Central memory CD8-positive, alpha-beta T cell (primary cell): ENCODE measurements at regions not wholly inside any gene's neighbourhood (a gene's known extent, or its start where the extent isn't known, plus 50 kb on each side); places are given as distances from the start of the nearest gene placed in this dataset.

ENCODE experiments used
- ATAC-seq: fragments of 150-1000 bp; cut with Tn5 transposase; replicated peaks from 2 replicates; pipeline ENCODE4 v1.10.0; 2022; ENCODE audit warnings: mild to moderate bottlenecking, moderate FRiP score, moderate number of reproducible peaks; ENCODE audit not compliant: poor library complexity, severe bottlenecking; ENCODE audit errors: extremely low read depth
- DNase-seq, 2 donors: peaks; one replicate each; pipeline ENCODE4 v3.0.0; 2021; ENCODE audit warnings: low spot score in 2 of 2
- H3K27ac Mint-ChIP-seq: one replicate; pipeline ENCODE4 v1.8.0; 2022; ENCODE audit warnings: low read depth, mild to moderate bottlenecking, moderate library complexity, mixed read lengths
- H3K27me3 Mint-ChIP-seq: one replicate; pipeline ENCODE4 v1.8.0; 2022; ENCODE audit warnings: mixed read lengths
- H3K36me3 Mint-ChIP-seq: one replicate; pipeline ENCODE4 v1.8.0; 2022; ENCODE audit warnings: mild to moderate bottlenecking, moderate library complexity, mixed read lengths; ENCODE audit not compliant: insufficient read depth
- H3K4me1 Mint-ChIP-seq: one replicate; pipeline ENCODE4 v1.8.0; 2022; ENCODE audit warnings: mixed read lengths
- H3K4me3 Mint-ChIP-seq: one replicate; pipeline ENCODE4 v1.8.0; 2022; ENCODE audit warnings: mild to moderate bottlenecking, moderate library complexity, mixed read lengths
- H3K9me3 Mint-ChIP-seq: one replicate; pipeline ENCODE4 v1.8.0; 2022; ENCODE audit warnings: mixed read lengths

DNA sequence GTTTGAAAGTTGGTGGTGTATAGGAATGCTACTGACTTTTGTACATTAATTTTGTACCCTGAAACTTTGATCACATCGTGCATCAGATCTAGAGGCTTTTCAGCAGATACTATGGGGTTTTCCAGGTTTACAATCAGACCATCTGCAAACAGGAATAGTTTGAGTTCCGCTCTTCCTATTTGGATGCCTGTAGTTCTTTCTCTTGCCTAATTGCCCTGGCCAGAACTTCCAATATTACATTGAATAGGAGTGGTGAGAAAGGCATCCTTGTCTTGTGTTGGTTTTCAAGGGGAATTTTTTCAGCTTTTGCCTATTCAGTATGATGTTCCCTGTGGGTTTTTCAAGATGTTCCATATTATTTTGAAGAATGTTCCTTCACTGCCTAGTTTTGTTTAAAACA is 633.5 kb downstream of the KCNJ3 start:
- H3K4me1 Mint-ChIP-seq, result no peaks in the 10 kb centered on the region
- H3K4me3 Mint-ChIP-seq, result no peak overlapping the region
- no peaks in the 10 kb centered on the region for H3K27me3 Mint-ChIP-seq
- ATAC-seq (no peak), DNase-seq (no peak)
- peaks cover 5% of the 10 kb centered on the region for H3K36me3 Mint-ChIP-seq
- H3K27ac Mint-ChIP-seq, result no peak overlapping the region
- H3K9me3 Mint-ChIP-seq, result peaks cover 18% of the 10 kb centered on the region

DNA sequence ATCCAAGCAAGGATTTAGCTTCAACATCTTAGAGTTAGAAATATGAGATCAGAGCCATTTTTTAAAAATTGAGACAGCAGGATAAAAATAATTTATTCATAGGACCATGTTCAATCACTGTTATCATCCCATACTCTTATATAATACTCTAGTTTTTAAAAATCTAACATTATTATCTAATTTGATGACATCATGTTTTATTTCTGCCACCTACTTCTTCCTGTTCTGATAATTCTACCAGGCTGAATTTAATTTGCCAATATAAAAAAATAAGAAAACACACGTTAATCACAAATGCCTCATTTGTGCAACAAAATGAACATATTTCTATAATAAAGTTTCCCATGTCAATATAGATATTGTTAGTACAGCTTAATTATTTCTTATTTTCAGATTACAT is 621.7 kb downstream of the KCNJ3 start:
- no peak for DNase-seq
- Mint-ChIP-seq H3K27me3 (no peaks in the 10 kb centered on the region), H3K27ac (no peak overlapping the region), H3K9me3 (no peaks in the 10 kb centered on the region), H3K4me3 (no peak overlapping the region), H3K4me1 (no peaks in the 10 kb centered on the region), H3K36me3 (peaks cover 2% of the 10 kb centered on the region)
- ATAC-seq, result no peak

DNA sequence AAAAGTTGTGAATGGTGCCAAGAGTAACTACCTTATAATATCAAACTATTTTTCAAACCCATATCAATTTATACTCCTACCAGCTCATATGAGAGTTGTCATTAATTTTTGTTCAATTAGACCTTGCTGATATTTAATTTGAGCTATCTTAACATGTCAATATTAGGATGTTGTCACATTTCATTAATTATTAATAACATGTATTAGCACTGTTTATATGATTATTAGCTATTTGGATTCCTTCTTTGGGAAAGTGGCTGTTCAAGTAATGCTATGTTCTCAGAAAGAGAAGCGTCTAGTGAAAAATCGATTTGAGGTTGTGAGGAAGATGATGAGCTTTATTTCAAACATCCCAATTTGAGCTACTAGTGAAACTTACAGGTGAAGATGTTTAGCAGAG is 620.2 kb downstream of the KCNJ3 start:
- peaks cover 2% of the 10 kb centered on the region for H3K36me3 Mint-ChIP-seq
- H3K27ac Mint-ChIP-seq, result no peak overlapping the region
- H3K27me3 Mint-ChIP-seq, result no peaks in the 10 kb centered on the region
- no peak overlapping the region for H3K4me3 Mint-ChIP-seq
- no peak for DNase-seq
- ATAC-seq, result no peak
- no peaks in the 10 kb centered on the region for H3K4me1 Mint-ChIP-seq
- H3K9me3 Mint-ChIP-seq, result no peaks in the 10 kb centered on the region

DNA sequence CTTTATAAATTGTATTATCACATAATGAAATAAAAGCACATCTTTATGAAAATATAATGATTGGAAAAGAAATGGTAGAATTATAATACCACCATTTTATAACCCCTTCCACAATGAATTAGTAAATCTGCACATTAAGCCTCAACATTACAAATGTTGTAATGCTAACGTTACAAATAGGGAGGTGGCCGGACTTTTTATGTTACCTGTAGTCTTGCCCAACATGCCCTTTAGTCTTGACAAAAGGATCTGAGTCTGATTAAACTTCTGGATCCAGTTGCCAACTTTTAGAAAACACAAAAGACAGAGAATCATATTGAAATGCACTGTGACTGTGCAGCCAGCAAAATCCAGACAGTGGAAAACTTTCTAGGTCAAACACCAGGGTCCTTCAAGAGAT is 617.3 kb downstream of the KCNJ3 start:
- H3K4me3 Mint-ChIP-seq, result no peak overlapping the region
- no peaks in the 10 kb centered on the region for H3K27me3 Mint-ChIP-seq
- no peaks in the 10 kb centered on the region for H3K4me1 Mint-ChIP-seq
- no peak overlapping the region for H3K27ac Mint-ChIP-seq
- no peaks in the 10 kb centered on the region for H3K36me3 Mint-ChIP-seq
- DNase-seq (no peak), ATAC-seq (no peak)
- no peaks in the 10 kb centered on the region for H3K9me3 Mint-ChIP-seq

DNA sequence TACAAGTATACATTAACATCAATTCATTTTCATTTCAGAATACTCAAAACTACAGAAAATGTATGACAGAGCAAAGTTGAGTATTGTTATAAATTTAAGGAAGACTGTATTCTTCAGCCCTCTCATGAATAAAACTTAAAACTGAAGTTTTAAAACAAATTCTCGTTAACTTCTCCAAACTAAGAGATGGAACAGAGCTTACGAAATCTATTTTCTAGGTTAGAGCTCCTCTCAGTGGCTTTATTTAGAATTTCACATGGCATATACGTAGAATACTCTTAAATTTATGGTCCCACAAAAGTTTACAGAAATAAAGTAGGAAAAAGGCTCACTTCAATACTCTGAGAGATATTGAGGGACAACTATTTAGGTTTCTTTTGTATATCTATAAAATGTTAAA is 612.1 kb downstream of the KCNJ3 start:
- H3K36me3 Mint-ChIP-seq, result no peaks in the 10 kb centered on the region
- H3K27ac Mint-ChIP-seq, result no peak overlapping the region
- H3K9me3 Mint-ChIP-seq, result no peaks in the 10 kb centered on the region
- no peak for ATAC-seq
- no peak for DNase-seq
- H3K4me3 Mint-ChIP-seq, result no peak overlapping the region
- H3K27me3 Mint-ChIP-seq, result no peaks in the 10 kb centered on the region
- H3K4me1 Mint-ChIP-seq, result no peaks in the 10 kb centered on the region

DNA sequence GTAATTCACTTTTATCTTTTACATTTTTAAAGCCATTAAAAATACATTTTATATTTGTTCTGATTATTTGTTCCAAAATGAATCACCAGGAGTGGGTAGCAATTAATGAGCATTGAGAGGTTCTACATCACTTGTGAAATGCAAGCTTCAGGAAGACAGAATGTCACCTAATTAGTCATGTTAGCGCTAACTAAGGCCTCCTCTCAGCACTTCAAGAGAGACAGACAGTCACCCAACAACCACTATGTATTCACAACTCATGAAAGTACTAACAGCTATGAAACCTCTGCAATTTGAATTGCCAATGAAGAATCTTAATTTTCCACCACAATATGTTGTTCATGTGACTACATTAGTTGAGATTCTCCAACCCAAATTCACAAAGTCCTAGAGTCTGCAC is 611.0 kb downstream of the KCNJ3 start:
- Mint-ChIP-seq H3K4me3 (no peak overlapping the region), H3K27me3 (no peaks in the 10 kb centered on the region), H3K4me1 (no peaks in the 10 kb centered on the region), H3K27ac (no peak overlapping the region), H3K9me3 (no peaks in the 10 kb centered on the region), H3K36me3 (no peaks in the 10 kb centered on the region)
- ATAC-seq (no peak), DNase-seq (no peak)

DNA sequence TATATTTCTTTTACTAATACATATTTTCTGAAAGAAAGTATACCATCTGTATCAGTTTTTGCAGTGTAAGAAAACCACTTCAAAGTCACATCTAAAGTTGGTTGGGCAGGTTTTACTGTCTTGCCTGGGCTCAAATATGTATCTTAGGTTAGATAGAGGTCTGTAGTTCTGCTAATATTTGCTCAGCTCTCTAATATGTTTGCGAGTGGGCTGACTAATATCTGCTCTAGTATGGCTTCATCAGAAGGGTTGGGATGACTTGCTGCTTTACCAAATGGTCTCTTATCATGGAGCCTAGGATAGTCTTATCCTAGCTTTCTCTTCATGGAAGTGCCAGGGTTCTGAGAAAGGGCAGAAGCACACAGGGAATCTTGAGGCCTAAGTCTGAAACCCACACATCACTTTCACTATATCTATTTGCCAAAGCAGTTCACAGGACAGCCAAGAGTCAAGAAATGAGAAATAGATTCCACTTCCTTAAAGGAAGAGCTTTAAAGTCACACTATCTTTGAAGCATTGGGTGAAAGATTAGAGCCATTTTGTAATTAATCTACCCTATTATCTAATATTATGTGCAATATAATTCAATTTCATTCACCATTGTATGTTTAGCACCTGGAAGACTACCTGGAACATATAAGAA is 610.0 kb downstream of the KCNJ3 start:
- Mint-ChIP-seq H3K36me3 (no peaks in the 10 kb centered on the region), H3K9me3 (no peaks in the 10 kb centered on the region), H3K27ac (no peak overlapping the region), H3K27me3 (no peaks in the 10 kb centered on the region), H3K4me1 (no peaks in the 10 kb centered on the region), H3K4me3 (no peak overlapping the region)
- no peak for ATAC-seq
- DNase-seq, result no peak

DNA sequence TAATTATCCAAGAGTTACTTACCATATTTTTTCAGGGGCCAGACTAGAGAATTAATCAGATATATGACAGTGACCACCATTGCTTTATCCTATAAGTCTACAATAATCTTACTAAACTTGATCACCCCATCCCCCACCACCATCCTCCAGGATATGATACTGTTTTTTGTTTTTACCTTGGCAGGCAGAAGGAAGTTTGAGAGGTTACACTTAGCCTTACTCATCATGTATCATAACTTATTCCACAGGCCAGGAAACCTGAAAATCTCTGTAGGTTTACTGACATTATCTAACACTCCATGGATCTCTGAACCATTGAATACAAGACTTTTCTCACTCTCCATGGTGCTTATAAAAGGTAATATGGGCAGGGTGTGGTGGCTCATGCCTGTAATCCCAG is 602.7 kb downstream of the KCNJ3 start:
- ATAC-seq, result no peak
- no peak overlapping the region for H3K4me3 Mint-ChIP-seq
- no peaks in the 10 kb centered on the region for H3K9me3 Mint-ChIP-seq
- no peaks in the 10 kb centered on the region for H3K4me1 Mint-ChIP-seq
- DNase-seq, result no peak
- no peak overlapping the region for H3K27ac Mint-ChIP-seq
- H3K27me3 Mint-ChIP-seq, result no peaks in the 10 kb centered on the region
- H3K36me3 Mint-ChIP-seq, result no peaks in the 10 kb centered on the region

DNA sequence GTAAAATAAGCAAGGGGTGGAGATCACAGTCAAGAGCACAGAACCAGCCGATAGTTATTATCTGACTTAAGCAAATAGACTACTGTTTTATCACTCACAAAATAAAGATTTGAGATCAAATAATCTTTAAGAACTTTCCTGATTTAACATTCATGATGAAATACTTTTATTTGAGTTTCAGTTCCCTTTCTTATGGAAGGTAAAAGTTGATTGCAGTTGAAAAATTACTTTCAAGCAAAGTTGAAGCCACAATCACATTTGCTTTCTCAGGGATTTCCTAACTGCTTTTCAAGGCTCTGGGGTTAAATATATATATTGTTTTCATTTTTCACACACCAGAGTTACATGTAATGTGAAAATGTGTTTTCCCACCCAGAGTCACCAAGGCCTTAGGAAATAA is 599.5 kb downstream of the KCNJ3 start:
- H3K27ac Mint-ChIP-seq, result no peak overlapping the region
- H3K9me3 Mint-ChIP-seq, result no peaks in the 10 kb centered on the region
- DNase-seq, result no peak
- H3K4me1 Mint-ChIP-seq, result no peaks in the 10 kb centered on the region
- H3K4me3 Mint-ChIP-seq, result no peak overlapping the region
- ATAC-seq, result no peak
- no peaks in the 10 kb centered on the region for H3K27me3 Mint-ChIP-seq
- H3K36me3 Mint-ChIP-seq, result no peaks in the 10 kb centered on the region

DNA sequence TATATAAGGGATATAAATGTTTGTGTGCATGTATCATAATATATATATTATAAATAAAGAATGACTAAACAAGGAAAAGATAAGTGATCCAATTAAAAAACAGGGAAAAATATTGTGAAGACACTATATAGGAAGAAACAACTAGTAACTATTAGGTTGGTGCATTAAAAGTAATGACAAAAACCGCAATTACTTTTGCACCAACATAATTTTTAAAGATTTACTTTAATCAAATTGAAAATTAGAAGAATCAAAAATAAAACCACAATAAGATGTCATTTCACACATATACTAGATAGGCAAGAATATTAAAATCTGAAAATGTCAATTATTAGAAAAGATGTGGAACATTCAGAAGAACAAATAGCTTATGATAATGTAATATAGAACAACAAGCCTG is 595.9 kb downstream of the KCNJ3 start:
- no peak for ATAC-seq
- H3K27ac Mint-ChIP-seq, result no peak overlapping the region

DNA sequence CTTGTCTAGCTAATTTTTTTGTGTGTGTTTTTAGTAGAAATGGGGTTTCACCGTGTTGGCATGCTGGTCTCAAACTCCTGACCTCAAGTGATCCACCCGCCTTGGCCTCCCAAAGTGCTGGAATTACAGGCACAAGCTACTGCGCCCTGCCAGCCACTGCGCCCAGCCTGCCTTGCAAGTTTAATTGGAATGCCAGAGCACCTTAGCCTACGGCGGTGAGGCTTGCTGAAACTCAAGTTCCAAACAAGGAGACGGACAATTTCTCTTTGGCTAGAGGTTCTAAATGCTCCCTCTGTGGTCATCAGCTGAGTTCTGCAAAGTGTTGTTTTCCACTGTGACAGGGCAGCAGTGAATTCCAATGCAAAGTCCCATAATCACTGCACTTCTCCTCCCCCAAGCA is 583.4 kb downstream of the KCNJ3 start:
- Mint-ChIP-seq H3K4me3 (no peak overlapping the region), H3K4me1 (no peaks in the 10 kb centered on the region), H3K36me3 (peaks cover 2% of the 10 kb centered on the region), H3K27ac (no peak overlapping the region), H3K9me3 (peaks cover 7% of the 10 kb centered on the region), H3K27me3 (no peaks in the 10 kb centered on the region)
- no peak for DNase-seq
- no peak for ATAC-seq

More for the DNA sequence above, 595.9 kb downstream of the KCNJ3 start:
- Mint-ChIP-seq H3K4me3 (no peak overlapping the region), H3K36me3 (no peaks in the 10 kb centered on the region), H3K4me1 (no peaks in the 10 kb centered on the region), H3K9me3 (peaks cover 8% of the 10 kb centered on the region), H3K27me3 (no peaks in the 10 kb centered on the region)
- DNase-seq, result no peak

DNA sequence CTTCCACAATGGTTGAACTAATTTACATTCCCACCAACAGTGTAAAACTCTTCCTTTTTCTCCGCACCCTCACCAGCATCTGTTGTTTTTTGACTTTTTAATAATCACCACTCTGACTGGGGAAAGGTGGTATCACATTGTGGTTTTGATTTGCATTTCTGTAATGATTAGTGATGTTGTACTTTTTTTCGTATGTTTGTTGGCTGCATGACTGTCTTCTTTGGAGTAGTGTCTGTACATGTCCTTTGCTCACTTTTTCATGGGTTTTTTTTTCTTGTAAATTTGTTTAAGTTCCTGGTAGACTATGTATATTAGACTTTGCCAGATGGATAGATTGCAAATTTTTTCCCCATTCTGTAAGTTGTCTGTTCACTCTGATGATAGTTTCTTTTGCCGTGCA is 574.8 kb downstream of the KCNJ3 start:
- Mint-ChIP-seq H3K4me3 (no peak overlapping the region), H3K4me1 (no peaks in the 10 kb centered on the region), H3K27ac (no peak overlapping the region), H3K36me3 (peaks cover 2% of the 10 kb centered on the region), H3K27me3 (no peaks in the 10 kb centered on the region), H3K9me3 (no peaks in the 10 kb centered on the region)
- DNase-seq (no peak), ATAC-seq (no peak)

DNA sequence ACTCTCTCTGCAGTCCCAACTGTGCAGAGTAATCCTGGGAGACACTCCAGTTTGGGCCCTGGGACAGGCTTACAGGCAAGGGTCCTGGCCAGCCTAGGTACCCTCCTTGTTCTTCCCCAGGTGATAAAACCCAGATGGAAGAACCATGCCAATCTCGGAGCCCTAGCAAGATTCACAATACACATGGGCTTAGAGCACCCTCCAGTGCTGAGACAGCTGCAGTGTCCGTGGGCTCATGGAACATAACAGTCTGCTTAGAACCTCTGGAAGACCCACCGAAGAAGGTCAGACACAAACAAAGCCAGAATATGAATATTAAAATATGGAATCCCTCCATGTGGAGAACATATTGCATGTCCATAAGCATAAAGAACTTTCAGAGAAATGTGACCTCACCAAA is 568.1 kb downstream of the KCNJ3 start:
- Mint-ChIP-seq H3K9me3 (peaks cover 13% of the 10 kb centered on the region), H3K27me3 (no peaks in the 10 kb centered on the region), H3K4me1 (no peaks in the 10 kb centered on the region), H3K27ac (no peak overlapping the region), H3K4me3 (no peak overlapping the region), H3K36me3 (peaks cover under 1% of the 10 kb centered on the region)
- ATAC-seq (no peak), DNase-seq (no peak)

DNA sequence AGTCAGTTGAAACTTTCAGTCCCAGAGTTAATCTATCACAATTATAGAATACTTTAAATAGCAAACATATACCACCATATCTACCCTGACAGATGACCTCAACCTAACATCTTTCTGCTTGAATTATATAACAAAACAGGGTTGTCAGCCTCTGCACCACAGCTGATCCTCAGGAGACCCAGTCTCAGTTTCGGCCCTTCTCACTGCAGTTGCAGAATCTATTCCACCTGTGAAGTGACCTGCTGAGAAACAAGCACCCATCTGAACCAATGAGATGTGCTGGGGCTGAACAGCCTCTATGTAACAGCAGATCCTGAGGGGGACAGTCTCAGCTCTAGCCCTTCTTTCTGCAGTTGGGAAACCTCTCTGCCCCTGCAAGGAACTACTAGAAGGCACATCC is 567.6 kb downstream of the KCNJ3 start:
- no peak for DNase-seq
- H3K36me3 Mint-ChIP-seq, result no peaks in the 10 kb centered on the region
- no peak for ATAC-seq
- no peak overlapping the region for H3K4me3 Mint-ChIP-seq
- H3K27ac Mint-ChIP-seq, result no peak overlapping the region
- H3K4me1 Mint-ChIP-seq, result no peaks in the 10 kb centered on the region
- H3K9me3 Mint-ChIP-seq, result peaks cover 13% of the 10 kb centered on the region
- no peaks in the 10 kb centered on the region for H3K27me3 Mint-ChIP-seq
